GM10266 (cell line): ENCODE measurements at regions not wholly inside any gene's neighbourhood (a gene's known extent, or its start where the extent isn't known, plus 50 kb on each side); places are given as distances from the start of the nearest gene placed in this dataset.
"Not testable (repeated sequence)": the region's sequence is repeated elsewhere in the genome, so short reads cannot be mapped to it uniquely, and the experiment has no call there.

Source experiments
- DNase-seq: peaks from one replicate; pipeline ENCODE4 v3.0.0; 2012; ENCODE audit errors: extremely low spot score
- CTCF ChIP-seq: IDR thresholded peaks from 2 replicates; pipeline ENCODE4 v1.5.1; 2012; ENCODE audit warnings: mild to moderate bottlenecking, low read depth; ENCODE audit not compliant: control insufficient read depth, insufficient read depth; ENCODE audit errors: missing control alignments

DNA sequence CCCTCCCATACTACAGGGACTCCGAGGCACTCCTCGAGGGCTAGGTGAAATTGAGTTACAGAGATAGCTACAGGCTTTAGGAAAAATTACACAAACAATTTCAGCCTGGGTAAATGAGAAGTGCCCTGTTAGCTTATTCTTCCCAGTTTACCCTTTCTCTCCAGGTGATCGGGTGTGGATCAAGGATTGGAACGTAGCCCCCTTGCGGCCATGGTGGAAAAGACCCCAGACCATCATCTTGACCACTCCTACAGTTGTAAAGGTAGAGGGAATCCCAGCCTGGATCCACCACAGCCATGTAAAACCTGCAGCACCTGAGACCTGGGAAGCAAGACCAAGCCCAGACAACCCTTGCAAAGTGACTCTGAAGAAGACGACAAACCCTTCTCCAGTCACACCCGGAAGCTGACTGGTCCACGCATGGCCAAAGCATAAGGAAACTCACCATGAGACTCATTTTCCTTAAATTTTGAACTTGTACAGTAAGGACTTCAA, 600.6 kb downstream of the UQCRFS1 start:
- DNase-seq = no peak
- no peak for TF ChIP-seq CTCF

GRCh38 chr19:28611227-28611914, 601.6 kb downstream of the UQCRFS1 start:
- not testable (repeated sequence) for DNase-seq

DNA sequence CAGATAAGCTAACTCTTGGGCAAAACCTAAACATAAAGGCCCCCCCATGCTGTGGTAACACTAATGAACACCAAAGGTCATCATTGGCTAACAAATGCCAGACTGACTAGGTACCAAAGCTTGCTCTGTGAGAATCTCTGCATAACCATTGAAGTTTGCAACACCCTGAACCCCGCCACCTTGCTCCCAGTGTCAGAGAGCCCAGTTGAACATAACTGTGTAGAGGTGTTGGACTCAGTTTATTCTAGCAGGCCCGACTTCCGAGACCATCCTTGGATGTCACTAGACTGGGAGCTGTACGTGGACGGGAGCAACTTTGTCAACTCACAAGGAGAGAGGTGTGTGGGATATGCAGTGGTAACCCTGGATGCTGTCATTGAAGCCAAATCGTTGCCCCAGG, 602.2 kb downstream of the UQCRFS1 start:
- no peak for TF ChIP-seq CTCF
- no peak for DNase-seq

GRCh38 chr19:28609944-28610343, 603.0 kb downstream of the UQCRFS1 start:
- DNase-seq = no peak
- TF ChIP-seq CTCF = no peak

- DNase-seq = no peak
- TF ChIP-seq CTCF = no peak
These were observed 603.7 kb downstream of the UQCRFS1 start for GRCh38 chr19:28609091-28609755.

DNA sequence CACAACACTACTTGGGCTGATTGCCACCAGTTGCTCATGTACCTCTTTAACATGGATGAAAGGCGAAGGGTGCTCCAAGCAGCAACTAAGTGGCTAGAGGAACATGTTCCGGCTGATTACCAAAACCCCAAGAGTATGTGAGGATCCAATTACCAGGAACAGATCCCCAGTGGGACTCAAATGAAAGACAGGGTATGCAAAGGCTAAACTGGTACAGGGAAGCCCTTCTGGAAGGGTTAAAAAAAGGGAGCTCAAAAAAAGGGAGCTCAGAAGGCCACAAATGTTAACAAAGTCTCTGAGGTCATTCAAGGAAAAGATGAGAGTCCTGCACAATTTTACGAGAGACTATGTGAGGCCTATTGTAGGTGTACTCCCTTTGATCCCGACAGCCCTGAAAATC, 604.7 kb downstream of the UQCRFS1 start:
- no peak for DNase-seq
- no peak for TF ChIP-seq CTCF

GRCh38 chr19:28607066-28607583, 605.8 kb downstream of the UQCRFS1 start:
- no peak for DNase-seq
- TF ChIP-seq CTCF = no peak
